ENCODE measurements at regions not wholly inside any gene's neighbourhood (a gene's known extent, or its start where the extent isn't known, plus 50 kb on each side); places are given as distances from the start of the nearest gene placed in this dataset.

GRCh38 chr2:195368249-195369217 is 288.5 kb upstream of the SLC39A10 start:
- no peak for TF ChIP-seq POLR2A (IDR thresholded peaks at IDR 0.05; ENCODE audit: low read length)
- no peak for TF ChIP-seq EP300 (IDR thresholded peaks at IDR 0.05)
